Body of pancreas (tissue), 4 donors: ENCODE measurements at regions not wholly inside any gene's neighbourhood (a gene's known extent, or its start where the extent isn't known, plus 50 kb on each side); places are given as distances from the start of the nearest gene placed in this dataset.

Source experiments
- ATAC-seq: fragments of 150-250 bp; one replicate; pipeline ENCODE4 v1.9.1; 2016
- DNase-seq, 4 donors: peaks; one replicate each; pipeline ENCODE4 v3.0.0-alpha.2; 2019
- H3K27ac ChIP-seq, 4 donors: fragments of 200-600 bp; sonication (generic); 1 replicate in 3 of 4; 2 replicates in 1 of 4; pipeline versions ENCODE4 v1.5.1 to v1.6.1; 2016 to 2019; ENCODE audit warnings: mild to moderate bottlenecking in 1 of 4, mixed read lengths in 1 of 4, moderate library complexity in 1 of 4
- H3K27me3 ChIP-seq, 2 donors: fragments of 200-600 bp; sonication (generic); one replicate each; pipeline ENCODE4 v1.6.0; 2016; ENCODE audit warnings: mild to moderate bottlenecking in 1 of 2
- H3K36me3 ChIP-seq, 2 donors: fragments of 200-600 bp; sonication (generic); replicated peaks in 1 of 2; 2 replicates each; pipeline ENCODE4 v1.5.1; 2016; ENCODE audit warnings: low read depth in 2 of 2; ENCODE audit not compliant: insufficient read depth in 1 of 2
- H3K4me1 ChIP-seq: fragments of 200-600 bp; sonication (generic); one replicate; pipeline ENCODE4 v1.6.0; 2016
- H3K4me3 ChIP-seq, 2 donors: fragments of 200-600 bp; sonication (generic); 1 replicate in 1 of 2; 2 replicates in 1 of 2; pipeline ENCODE4 v1.5.1; 2016 to 2019
- H3K9me3 ChIP-seq, 3 donors: fragments of 200-600 bp; sonication (generic); 1 replicate in 2 of 3; 2 replicates in 1 of 3; pipeline ENCODE4 v1.5.1; 2016
- POLR2A ChIP-seq, 3 donors: fragments of 450-650 bp; IDR thresholded peaks; one replicate each; pipeline ENCODE4 v1.6.1; 2016; ENCODE audit warnings: antibody characterized with exemption in 3 of 3, mild to moderate bottlenecking in 2 of 3
- WGBS, 2 donors: methylation state at CpG; one replicate each; pipeline ENCODE4 v1.1.5; 2017; 5-methylcytosine and 5-hydroxymethylcytosine counted together
- intact Hi-C: fragments of 100-400 bp; cut with DNase I; formaldehyde crosslinking; loops from one replicate; pipeline ENCODE4 v1.15.1; 2023
- TF ChIP-seq, protein P1 (sequence below), 7 experiments: fragments of 450-650 bp in 4 of 7; fragments of 200-600 bp in 3 of 7; sonication (generic) in 3 of 7; IDR thresholded peaks; one replicate each; pipeline ENCODE4 v1.5.1; 2016 to 2019; ENCODE audit warnings: antibody characterized with exemption in 7 of 7

- TF ChIP-seq POLR2A (IDR thresholded peaks at IDR 0.05), result no peak
- WGBS, 2 donors, result 75 to 79% methylated on average over 2 of the region's 2 CpGs
- no peak for ATAC-seq
These were observed 272.0 kb upstream of the FERD3L start for GRCh38 chr7:19417231-19417630.

DNA sequence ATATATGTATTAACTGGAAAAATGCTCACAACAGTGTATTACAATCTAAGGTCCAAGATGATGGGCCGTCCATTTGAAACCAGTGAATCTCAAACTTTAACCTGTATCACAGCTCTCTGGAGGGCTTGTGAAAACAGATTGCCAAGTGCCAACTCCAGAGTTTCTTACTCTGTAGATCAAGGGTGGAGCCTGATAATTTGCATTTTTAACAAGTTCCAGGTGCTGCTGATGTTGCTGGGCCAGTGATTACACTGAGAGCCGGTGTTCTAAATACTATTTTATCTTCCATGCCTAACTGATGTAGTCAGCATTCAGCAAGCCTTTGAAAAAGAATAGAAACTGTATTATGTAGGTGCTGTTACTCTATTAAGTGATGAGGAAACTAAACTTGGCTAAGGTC lies 269.9 kb upstream of the FERD3L start:
- intact Hi-C loops, result no loop called here
- H3K36me3 ChIP-seq, result no peaks in the 10 kb centered on the region
- no peak for DNase-seq
- H3K4me1 ChIP-seq, result no peaks in the 10 kb centered on the region
- H3K4me3 ChIP-seq, result no peak overlapping the region
- 83 to 85% methylated on average over 2 of the region's 2 CpGs for WGBS, 2 donors
- H3K9me3 ChIP-seq, result no peaks in the 10 kb centered on the region
- TF ChIP-seq, protein P1, sequence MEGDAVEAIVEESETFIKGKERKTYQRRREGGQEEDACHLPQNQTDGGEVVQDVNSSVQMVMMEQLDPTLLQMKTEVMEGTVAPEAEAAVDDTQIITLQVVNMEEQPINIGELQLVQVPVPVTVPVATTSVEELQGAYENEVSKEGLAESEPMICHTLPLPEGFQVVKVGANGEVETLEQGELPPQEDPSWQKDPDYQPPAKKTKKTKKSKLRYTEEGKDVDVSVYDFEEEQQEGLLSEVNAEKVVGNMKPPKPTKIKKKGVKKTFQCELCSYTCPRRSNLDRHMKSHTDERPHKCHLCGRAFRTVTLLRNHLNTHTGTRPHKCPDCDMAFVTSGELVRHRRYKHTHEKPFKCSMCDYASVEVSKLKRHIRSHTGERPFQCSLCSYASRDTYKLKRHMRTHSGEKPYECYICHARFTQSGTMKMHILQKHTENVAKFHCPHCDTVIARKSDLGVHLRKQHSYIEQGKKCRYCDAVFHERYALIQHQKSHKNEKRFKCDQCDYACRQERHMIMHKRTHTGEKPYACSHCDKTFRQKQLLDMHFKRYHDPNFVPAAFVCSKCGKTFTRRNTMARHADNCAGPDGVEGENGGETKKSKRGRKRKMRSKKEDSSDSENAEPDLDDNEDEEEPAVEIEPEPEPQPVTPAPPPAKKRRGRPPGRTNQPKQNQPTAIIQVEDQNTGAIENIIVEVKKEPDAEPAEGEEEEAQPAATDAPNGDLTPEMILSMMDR (IDR thresholded peaks at IDR 0.05), result no peak
- TF ChIP-seq POLR2A (IDR thresholded peaks at IDR 0.05), result no peak
- no peak overlapping the region for H3K27ac ChIP-seq
- ATAC-seq, result no peak
- H3K27me3 ChIP-seq, result no peaks in the 10 kb centered on the region

More at GRCh38 chr7:19417231-19417630, 272.0 kb upstream of the FERD3L start:
- Histone ChIP-seq H3K27ac (no peak overlapping the region), H3K4me1 (no peaks in the 10 kb centered on the region), H3K27me3 (no peaks in the 10 kb centered on the region), H3K9me3 (no peaks in the 10 kb centered on the region), H3K4me3 (no peak overlapping the region), H3K36me3 (no peaks in the 10 kb centered on the region)
- no peak for DNase-seq
- intact Hi-C loops, result no loop called here

GRCh38 chr7:19413443-19413965 lies 268.3 kb upstream of the FERD3L start:
- intact Hi-C loops, result no loop called here
- H3K4me1 ChIP-seq, result no peaks in the 10 kb centered on the region
- no peak overlapping the region for H3K27ac ChIP-seq
- ATAC-seq (no peak), DNase-seq (no peak)
- TF ChIP-seq, protein P1 (IDR thresholded peaks at IDR 0.05), result no peak
- no peak for TF ChIP-seq POLR2A (IDR thresholded peaks at IDR 0.05)
- WGBS, 2 donors, result 28 to 34% methylated on average over 3 of the region's 3 CpGs
- no peaks in the 10 kb centered on the region for H3K36me3 ChIP-seq
- no peaks in the 10 kb centered on the region for H3K9me3 ChIP-seq
- no peaks in the 10 kb centered on the region for H3K27me3 ChIP-seq
- no peak overlapping the region for H3K4me3 ChIP-seq

DNA sequence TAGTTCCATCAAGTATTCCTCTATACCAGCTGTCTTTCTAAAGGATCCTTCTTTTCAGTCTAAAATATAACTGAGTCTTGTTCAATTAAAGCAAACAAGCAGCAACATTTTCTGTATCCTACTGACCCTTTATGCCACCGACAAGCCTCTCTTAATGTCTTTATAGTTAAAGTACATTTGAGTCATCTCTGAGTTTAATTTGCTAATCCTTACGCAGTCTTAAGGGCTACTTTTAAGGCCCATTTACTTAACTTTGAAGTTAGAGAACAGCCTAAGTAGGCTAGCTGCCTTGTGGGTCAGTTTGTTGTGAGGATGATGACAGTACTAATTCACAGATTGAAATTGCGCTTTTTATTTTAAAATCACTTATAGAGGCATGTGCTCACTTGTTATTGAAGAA lies 265.5 kb upstream of the FERD3L start:
- no peak overlapping the region for H3K4me3 ChIP-seq
- H3K9me3 ChIP-seq, result no peaks in the 10 kb centered on the region
- intact Hi-C loops, result no loop called here
- TF ChIP-seq, protein P1 (IDR thresholded peaks at IDR 0.05), result no peak
- TF ChIP-seq POLR2A (IDR thresholded peaks at IDR 0.05), result no peak
- 74 to 81% methylated on average over 3 of the region's 3 CpGs for WGBS, 2 donors
- H3K36me3 ChIP-seq, result no peaks in the 10 kb centered on the region
- DNase-seq, result no peak
- ATAC-seq, result no peak
- H3K27me3 ChIP-seq, result no peaks in the 10 kb centered on the region
- no peak overlapping the region for H3K27ac ChIP-seq
- H3K4me1 ChIP-seq, result no peaks in the 10 kb centered on the region

DNA sequence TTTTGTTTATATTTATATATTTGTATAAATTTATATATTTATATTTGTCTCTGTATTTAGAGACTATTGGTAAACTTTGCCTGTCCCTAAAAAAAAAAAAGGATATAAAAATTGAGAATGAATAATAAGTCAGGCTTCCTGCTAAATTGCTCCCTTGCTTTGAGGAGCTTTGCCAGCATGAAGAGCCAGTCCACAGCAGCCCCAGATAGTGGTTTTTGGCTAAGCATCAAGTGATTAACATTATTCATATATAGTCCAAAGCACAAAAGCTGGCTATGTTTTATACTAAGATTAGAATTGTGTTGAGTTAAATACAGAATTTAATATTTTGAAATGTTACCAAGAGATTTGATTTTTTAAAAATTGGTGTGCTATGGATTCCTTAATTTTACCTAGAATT lies 264.9 kb upstream of the FERD3L start:
- ATAC-seq (no peak), DNase-seq (no peak)
- Histone ChIP-seq H3K36me3 (no peaks in the 10 kb centered on the region), H3K27ac (no peak overlapping the region), H3K27me3 (no peaks in the 10 kb centered on the region), H3K9me3 (no peaks in the 10 kb centered on the region), H3K4me1 (no peaks in the 10 kb centered on the region), H3K4me3 (no peak overlapping the region)
- intact Hi-C loops, result no loop called here
- TF ChIP-seq, protein P1 (IDR thresholded peaks at IDR 0.05), result no peak
- no peak for TF ChIP-seq POLR2A (IDR thresholded peaks at IDR 0.05)
